HG02970 (cell line): ENCODE measurements at regions not wholly inside any gene's neighbourhood (a gene's known extent, or its start where the extent isn't known, plus 50 kb on each side); places are given as distances from the start of the nearest gene placed in this dataset.
"Not testable (repeated sequence)": the region's sequence is repeated elsewhere in the genome, so short reads cannot be mapped to it uniquely, and the experiment has no call there.

Experiments used
- ATAC-seq: cut with Tn5 transposase; IDR thresholded peaks from one replicate; pipeline ENCODE4 v1.9.1; 2021; ENCODE audit warnings: mild to moderate bottlenecking, moderate library complexity, moderate number of reproducible peaks; ENCODE audit not compliant: unreplicated experiment, low FRiP score

GRCh38 chr21:25176637-25177412 is 430.5 kb downstream of the MRPL39 start:
- peak; percentile 81 for ATAC-seq

- ATAC-seq: no peak
Observed at GRCh38 chr21:25175938-25176337, 431.3 kb downstream of the MRPL39 start.

GRCh38 chr21:25171438-25171837 is 435.8 kb downstream of the MRPL39 start:
- ATAC-seq: no peak

- ATAC-seq: no peak
Observed at GRCh38 chr21:25170681-25171080, 436.6 kb downstream of the MRPL39 start.

GRCh38 chr21:25169370-25169769 is 437.9 kb downstream of the MRPL39 start:
- ATAC-seq: no peak

GRCh38 chr21:25166904-25167303 is 440.4 kb downstream of the MRPL39 start:
- not testable (repeated sequence) for ATAC-seq

GRCh38 chr21:25161571-25161970 is 445.7 kb downstream of the MRPL39 start:
- no peak for ATAC-seq

GRCh38 chr21:25155020-25155419 is 452.3 kb downstream of the MRPL39 start:
- not testable (repeated sequence) for ATAC-seq

- ATAC-seq: no peak
Observed at GRCh38 chr21:25149022-25149421, 458.3 kb downstream of the MRPL39 start.

- ATAC-seq: no peak
Observed at GRCh38 chr21:25139414-25139813, 467.9 kb downstream of the MRPL39 start.

- no peak for ATAC-seq
Observed at GRCh38 chr21:25133939-25134338, 473.3 kb downstream of the MRPL39 start.

GRCh38 chr21:25127811-25128210 is 479.5 kb downstream of the MRPL39 start:
- ATAC-seq: no peak

GRCh38 chr21:25127007-25127406 is 480.3 kb downstream of the MRPL39 start:
- no peak for ATAC-seq

- no peak for ATAC-seq
Observed at GRCh38 chr21:25126564-25126963, 480.7 kb downstream of the MRPL39 start.

GRCh38 chr21:25118648-25119047 is 488.6 kb downstream of the MRPL39 start:
- no peak for ATAC-seq

GRCh38 chr21:25115021-25115420 is 492.3 kb downstream of the MRPL39 start:
- no peak for ATAC-seq

- ATAC-seq: no peak
Observed at GRCh38 chr21:25107708-25108107, 499.6 kb downstream of the MRPL39 start.

GRCh38 chr21:25103500-25104207 is 503.6 kb downstream of the MRPL39 start:
- no peak for ATAC-seq

GRCh38 chr21:25097648-25098047 is 509.6 kb downstream of the MRPL39 start:
- no peak for ATAC-seq

GRCh38 chr21:25094695-25095094 is 512.6 kb downstream of the MRPL39 start:
- no peak for ATAC-seq

- ATAC-seq: no peak
Observed at GRCh38 chr21:25092441-25093011, 514.8 kb downstream of the MRPL39 start.

- no peak for ATAC-seq
Observed at GRCh38 chr21:25081096-25081495, 526.2 kb downstream of the MRPL39 start.
